Esophagus muscularis mucosa (tissue), 4 donors: ENCODE measurements at regions not wholly inside any gene's neighbourhood (a gene's known extent, or its start where the extent isn't known, plus 50 kb on each side); places are given as distances from the start of the nearest gene placed in this dataset.

Source experiments
- DNase-seq: peaks from one replicate; pipeline ENCODE4 v3.0.0-alpha.2; 2017; ENCODE audit errors: extremely low spot score
- H3K27ac ChIP-seq, 4 donors: fragments of 200-600 bp; sonication (generic); replicated peaks in 1 of 4; 1 replicate in 3 of 4; 2 replicates in 1 of 4; pipeline ENCODE4 v1.5.1; 2016 to 2019; ENCODE audit warnings: mild to moderate bottlenecking in 1 of 4
- H3K27me3 ChIP-seq, 4 donors: fragments of 200-600 bp; sonication (generic); one replicate each; pipeline versions ENCODE4 v1.5.1 to v1.6.0; 2016 to 2019
- H3K36me3 ChIP-seq, 4 donors: fragments of 200-600 bp; sonication (generic); one replicate each; pipeline ENCODE4 v1.5.1; 2016 to 2019
- H3K4me1 ChIP-seq, 4 donors: fragments of 200-600 bp; sonication (generic); one replicate each; pipeline ENCODE4 v1.5.1; 2016 to 2019
- H3K4me3 ChIP-seq, 4 donors: fragments of 200-600 bp; sonication (generic); 1 replicate in 2 of 4; 2 replicates in 2 of 4; pipeline ENCODE4 v1.5.1; 2016 to 2019; ENCODE audit warnings: mild to moderate bottlenecking in 4 of 4, moderate library complexity in 1 of 4
- H3K9me3 ChIP-seq, 4 donors: fragments of 200-600 bp; sonication (generic); 1 replicate in 3 of 4; 2 replicates in 1 of 4; pipeline ENCODE4 v1.5.1; 2016 to 2019
- CTCF ChIP-seq, 3 experiments: fragments of 200-600 bp in 2 of 3; fragments of 450-650 bp in 1 of 3; sonication (generic) in 2 of 3; IDR thresholded peaks; one replicate each; pipeline ENCODE4 v1.5.1; 2017 to 2019; ENCODE audit warnings: antibody characterized with exemption in 3 of 3, mild to moderate bottlenecking in 2 of 3, moderate library complexity in 1 of 3
- EP300 ChIP-seq: sonication (generic); formaldehyde crosslinking; IDR thresholded peaks from one replicate; pipeline ENCODE4 v1.6.1; 2017; ENCODE audit warnings: antibody characterized with exemption
- POLR2A ChIP-seq: fragments of 450-650 bp; IDR thresholded peaks from one replicate; pipeline ENCODE4 v1.6.1; 2017; ENCODE audit warnings: antibody characterized with exemption, moderate library complexity, mild to moderate bottlenecking, low read depth
- POLR2AphosphoS5 ChIP-seq, 2 donors: sonication (generic); formaldehyde crosslinking; IDR thresholded peaks; one replicate each; pipeline ENCODE4 v1.6.1; 2017; ENCODE audit warnings: antibody characterized with exemption in 2 of 2
- WGBS: methylation state at CpG from one replicate; pipeline ENCODE4 v1.1.5; 2018; 5-methylcytosine and 5-hydroxymethylcytosine counted together
- intact Hi-C: fragments of 100-400 bp; cut with DNase I; formaldehyde crosslinking; loops from one replicate; pipeline ENCODE4 v1.15.1; 2023

GRCh38 chr10:78331391-78331922, 297.8 kb downstream of the RPS24 start:
- peaks cover 13 to 40% (median 37%) of the 10 kb centered on the region in 4 donors for H3K4me1 ChIP-seq
- WGBS = 48% methylated on average over 6 of the region's 6 CpGs
- peak; percentile 90 for DNase-seq

GRCh38 chr10:78332012-78332411, 298.3 kb downstream of the RPS24 start:
- TF ChIP-seq POLR2AphosphoS5 (IDR thresholded peaks at IDR 0.05) (no peak), EP300 (peak; percentile 12)
- H3K36me3 ChIP-seq = no peaks in the 10 kb centered on the region
- WGBS = 96% methylated on average over 7 of the region's 7 CpGs
- peak; percentile 64 for DNase-seq
- peaks cover 13 to 46% (median 41%) of the 10 kb centered on the region in 4 donors for H3K4me1 ChIP-seq
- intact Hi-C loops = no loop called here
- peak overlapping the region; percentile 50 to 70 (median 65) for H3K27ac ChIP-seq
- no peak overlapping the region for H3K4me3 ChIP-seq
- H3K9me3 ChIP-seq = peaks cover 0 to 1% (median under 1%) of the 10 kb centered on the region in 4 donors
- no peaks in the 10 kb centered on the region for H3K27me3 ChIP-seq

More at GRCh38 chr10:78331391-78331922, 297.8 kb downstream of the RPS24 start:
- H3K27ac ChIP-seq = peak overlapping the region; percentile 50 to 70 (median 65)
- H3K4me3 ChIP-seq = no peak overlapping the region
- H3K9me3 ChIP-seq = peaks cover 0 to 7% (median 6%) of the 10 kb centered on the region in 4 donors
- no peaks in the 10 kb centered on the region for H3K36me3 ChIP-seq
- intact Hi-C loops = no loop called here
- H3K27me3 ChIP-seq = no peaks in the 10 kb centered on the region
- no peak for TF ChIP-seq POLR2AphosphoS5 (IDR thresholded peaks at IDR 0.05)
- TF ChIP-seq CTCF (IDR thresholded peaks at IDR 0.05) = no peak
- TF ChIP-seq POLR2A = no peak
- no peak for TF ChIP-seq EP300

GRCh38 chr10:78332657-78333056, 299.0 kb downstream of the RPS24 start:
- Histone ChIP-seq H3K4me3 (no peak overlapping the region), H3K27ac (peak overlapping the region; percentile 50 to 70 (median 65)), H3K4me1 (peaks cover 13 to 46% (median 41%) of the 10 kb centered on the region in 4 donors), H3K27me3 (no peaks in the 10 kb centered on the region), H3K9me3 (no peaks in the 10 kb centered on the region), H3K36me3 (no peaks in the 10 kb centered on the region)
- DNase-seq = peak; percentile 70
- TF ChIP-seq EP300 (no peak), POLR2A (no peak), CTCF (IDR thresholded peaks at IDR 0.05) (no peak), POLR2AphosphoS5 (IDR thresholded peaks at IDR 0.05) (no peak)
- intact Hi-C loops = no loop called here

GRCh38 chr10:78333362-78334143, 299.9 kb downstream of the RPS24 start:
- no peak overlapping the region for H3K4me3 ChIP-seq
- peak; percentile 64 for DNase-seq
- H3K9me3 ChIP-seq = no peaks in the 10 kb centered on the region
- no peaks in the 10 kb centered on the region for H3K36me3 ChIP-seq
- H3K4me1 ChIP-seq = peaks cover 13 to 48% (median 41%) of the 10 kb centered on the region in 4 donors
- H3K27ac ChIP-seq = no peak overlapping the region
- no peak for TF ChIP-seq POLR2AphosphoS5 (IDR thresholded peaks at IDR 0.05)
- no peak for TF ChIP-seq POLR2A
- no peak for TF ChIP-seq CTCF (IDR thresholded peaks at IDR 0.05)
- no peak for TF ChIP-seq EP300
- H3K27me3 ChIP-seq = no peaks in the 10 kb centered on the region
- 93% methylated on average over 8 of the region's 9 CpGs for WGBS
- intact Hi-C loops = no loop called here

GRCh38 chr10:78335371-78335690, 301.7 kb downstream of the RPS24 start:
- Histone ChIP-seq H3K4me3 (no peak overlapping the region), H3K27me3 (no peaks in the 10 kb centered on the region), H3K4me1 (peaks cover 13 to 61% (median 50%) of the 10 kb centered on the region in 4 donors), H3K36me3 (no peaks in the 10 kb centered on the region), H3K9me3 (no peaks in the 10 kb centered on the region), H3K27ac (peak overlapping the region; percentile 49 to 55 (median 50))
- intact Hi-C loops = no loop called here
- WGBS = 86% methylated on average over 1 of the region's 1 CpG
- TF ChIP-seq POLR2AphosphoS5 (IDR thresholded peaks at IDR 0.05) (no peak), POLR2A (no peak), CTCF (IDR thresholded peaks at IDR 0.05) (no peak), EP300 (no peak)
- DNase-seq = peak; percentile 90
